ENCODE measurements at regions not wholly inside any gene's neighbourhood (a gene's known extent, or its start where the extent isn't known, plus 50 kb on each side); places are given as distances from the start of the nearest gene placed in this dataset.
"Not testable (repeated sequence)": the region's sequence is repeated elsewhere in the genome, so short reads cannot be mapped to it uniquely, and the experiment has no call there.

DNA sequence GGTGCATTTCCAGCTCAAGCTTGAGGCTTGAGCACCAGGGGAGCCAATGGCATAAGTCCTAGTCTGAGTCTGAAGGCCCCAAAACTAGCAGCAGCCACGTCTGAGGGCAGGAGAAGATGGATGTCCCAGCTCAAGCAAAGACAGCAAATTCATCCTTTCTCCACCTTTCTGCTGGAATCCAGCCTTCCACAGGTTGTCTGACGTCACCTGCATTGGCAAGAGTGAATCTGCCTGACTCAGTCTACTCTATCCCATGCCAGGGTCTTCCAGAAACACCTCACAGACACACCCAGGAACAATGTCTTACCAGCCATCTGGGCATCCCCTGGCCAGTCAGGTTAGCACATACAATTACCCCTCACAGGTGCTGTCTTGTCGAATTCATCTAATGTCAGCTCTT is 76.2 kb upstream of the SOX11 start:
- DNase-seq (ENCODE audit: low spot score) = no peak

DNA sequence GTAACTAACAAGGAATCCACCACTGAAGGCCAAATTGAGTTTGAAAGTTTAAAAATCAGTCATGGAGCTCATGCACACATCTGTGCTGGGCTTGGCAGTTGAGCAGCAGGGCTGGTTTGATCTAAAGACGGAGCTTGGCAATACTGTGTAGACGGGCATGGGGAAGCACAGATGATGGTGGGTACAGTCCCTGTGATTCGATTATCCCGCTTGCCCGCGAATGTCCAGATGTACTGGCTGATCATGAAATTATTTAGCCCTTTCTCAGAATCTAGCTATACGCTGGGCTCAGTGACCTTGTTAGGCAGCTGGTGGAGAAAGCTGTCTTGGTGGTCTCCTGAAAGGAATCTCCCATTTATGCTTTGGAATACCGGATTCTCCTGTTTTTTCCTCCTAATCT is 74.8 kb upstream of the SOX11 start:
- no peak for DNase-seq (ENCODE audit: low spot score)

DNA sequence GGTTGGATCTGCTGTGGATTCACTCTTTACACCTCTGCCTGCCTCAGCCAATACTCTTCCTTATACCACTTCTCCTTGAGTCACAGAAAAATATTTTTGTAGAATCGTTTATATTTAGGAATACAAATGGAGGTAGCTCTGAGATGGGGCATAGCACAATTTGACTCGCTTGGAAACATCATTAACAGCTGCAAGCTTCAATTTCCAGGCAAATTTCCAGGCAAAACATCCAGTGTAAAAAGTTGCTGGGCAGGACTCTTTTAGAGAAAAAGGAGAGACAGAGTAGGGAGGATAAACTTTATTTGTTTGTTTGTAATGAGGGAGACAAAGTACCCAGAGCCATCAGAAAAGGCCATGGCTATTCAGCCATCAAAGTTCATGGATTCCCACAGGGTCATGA is 74.4 kb upstream of the SOX11 start:
- DNase-seq (ENCODE audit: low spot score) = no peak

DNA sequence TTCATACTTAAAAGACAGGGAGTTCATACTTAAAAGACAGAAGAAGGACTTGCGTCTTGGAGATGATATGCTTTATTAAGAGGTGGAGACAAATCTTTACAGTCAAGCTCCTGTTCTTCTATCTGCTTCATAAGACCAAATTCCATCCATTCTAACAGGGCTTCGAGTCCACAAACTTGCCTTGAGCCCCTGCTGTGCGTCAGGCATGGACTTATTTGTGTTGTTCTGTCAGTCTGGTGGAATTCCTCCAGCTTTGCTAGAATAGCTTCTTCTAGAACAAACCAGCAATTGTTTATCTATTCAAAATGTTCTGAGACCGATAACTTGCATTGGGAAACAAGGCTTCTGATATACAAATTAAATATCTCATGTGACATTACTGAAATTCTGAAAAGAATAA is 73.9 kb upstream of the SOX11 start:
- peak; percentile 6 for DNase-seq (ENCODE audit: low spot score)

DNA sequence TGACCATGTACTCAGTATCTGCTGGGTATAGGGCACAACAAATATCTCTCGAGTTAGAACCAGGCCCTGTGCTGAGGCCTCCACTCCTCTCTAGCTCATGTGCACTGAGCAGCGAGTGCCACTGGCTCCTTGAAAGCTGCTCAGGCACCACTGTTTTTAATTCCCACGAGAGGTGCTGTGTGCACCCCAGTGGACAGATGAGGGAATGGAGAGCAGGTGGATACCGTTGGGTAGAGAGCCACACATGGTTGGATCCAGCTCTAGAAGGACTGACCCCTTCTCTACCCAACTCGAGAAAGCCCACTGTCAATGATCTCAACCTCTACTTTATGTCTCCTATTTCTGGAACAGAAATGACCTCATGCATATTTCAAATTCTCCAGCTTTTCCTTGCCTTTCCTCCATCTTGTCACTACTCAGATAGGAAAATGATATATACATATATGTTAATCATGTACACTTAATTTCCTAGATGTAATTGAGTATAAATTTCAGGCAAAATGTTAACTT is 66.6 kb upstream of the SOX11 start:
- not testable (repeated sequence) for DNase-seq (ENCODE audit: low spot score)

DNA sequence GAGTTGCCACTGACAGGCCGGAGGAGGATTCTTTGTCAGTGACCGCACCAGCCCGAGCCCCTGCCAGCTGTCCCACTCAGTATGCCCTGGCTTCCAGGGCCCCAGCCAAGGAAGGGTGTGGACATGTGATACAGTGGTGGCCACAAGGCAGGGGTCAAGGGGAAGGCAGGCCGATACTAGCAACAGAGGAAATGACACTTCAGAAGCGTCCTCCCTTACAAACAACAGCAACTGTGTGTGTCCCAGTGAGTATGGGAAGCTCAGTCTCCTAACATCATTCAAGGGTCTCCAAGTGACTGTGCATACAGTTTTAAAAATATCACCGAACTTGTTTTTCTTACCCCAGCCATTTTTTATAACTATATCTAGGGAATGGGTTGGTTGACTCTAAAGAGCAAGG is 63.7 kb upstream of the SOX11 start:
- DNase-seq (ENCODE audit: low spot score) = not testable (repeated sequence)

DNA sequence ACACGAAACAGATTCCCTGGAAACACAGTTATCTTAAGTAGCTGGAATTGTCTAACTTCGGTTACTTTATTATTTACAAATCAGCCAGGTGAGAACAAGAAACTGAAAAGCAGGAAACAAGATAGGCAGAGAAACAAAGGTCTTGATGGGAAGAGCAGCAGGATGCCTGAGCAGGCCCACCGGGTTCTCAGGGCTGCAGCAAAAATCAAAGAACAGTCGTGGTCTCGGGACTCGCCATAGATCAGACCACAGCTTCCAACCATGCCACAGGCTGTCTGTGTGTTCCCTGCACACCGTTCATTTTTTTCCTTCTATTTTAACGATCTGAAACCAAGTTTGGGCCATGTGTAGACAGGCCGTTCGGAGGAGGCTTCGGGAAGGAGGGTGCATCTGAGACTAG is 62.7 kb upstream of the SOX11 start:
- DNase-seq (ENCODE audit: low spot score) = not testable (repeated sequence)

DNA sequence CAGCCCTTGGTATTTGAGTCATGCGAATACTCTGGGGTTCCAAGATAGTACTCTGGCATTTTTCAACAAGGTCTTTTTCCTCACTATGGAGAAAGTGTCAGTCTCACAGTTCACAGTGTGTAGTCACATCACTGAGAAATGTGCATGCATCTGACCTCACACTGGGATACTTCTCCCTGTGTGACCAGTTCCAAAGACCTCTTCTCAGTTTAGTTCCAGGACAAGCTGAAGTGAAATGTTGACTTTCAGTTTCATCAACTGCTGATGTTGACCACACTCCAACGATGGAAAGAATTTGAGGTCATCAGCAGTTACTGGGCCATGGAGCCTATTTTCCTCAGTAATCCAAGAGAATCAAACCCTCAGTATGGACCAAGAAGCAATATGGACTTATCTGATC is 55.1 kb upstream of the SOX11 start:
- DNase-seq (ENCODE audit: low spot score) = not testable (repeated sequence)

Measured in putamen (tissue), 1 donor.